ENCODE measurements at regions not wholly inside any gene's neighbourhood (a gene's known extent, or its start where the extent isn't known, plus 50 kb on each side); places are given as distances from the start of the nearest gene placed in this dataset.
"Not testable (repeated sequence)": the region's sequence is repeated elsewhere in the genome, so short reads cannot be mapped to it uniquely, and the experiment has no call there.

DNA sequence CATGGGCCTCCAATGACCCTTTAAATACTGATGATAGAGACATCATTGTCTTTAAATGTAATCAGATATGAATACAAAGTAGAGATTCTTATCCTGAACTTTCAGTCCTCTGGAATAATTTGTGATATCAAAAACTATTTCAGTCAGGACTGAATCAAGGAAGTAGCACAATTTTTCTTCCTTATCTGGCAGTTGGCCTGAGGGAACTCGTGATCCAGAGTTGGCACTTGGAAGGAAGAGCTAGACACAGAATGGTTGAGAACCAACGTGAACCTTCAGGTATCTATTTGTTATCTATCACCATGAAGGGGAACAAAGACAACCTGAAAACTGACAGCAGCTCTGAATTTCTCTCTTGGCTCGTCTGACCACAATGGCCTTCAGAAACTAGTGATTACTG, 269.3 kb downstream of the PRDM9 start:
- WGBS, 2 donors, result 53 to 66% methylated on average over 3 of the region's 3 CpGs
- Histone ChIP-seq H3K27me3 (ENCODE audit: control insufficient read depth in 3 of 3, insufficient read depth in 3 of 3, low read length in 2 of 3) (no peaks in the 10 kb centered on the region), H3K9ac (ENCODE audit: insufficient read depth in 1 of 2, low read length in 2 of 2) (no peak overlapping the region), H3K4me1 (ENCODE audit: control insufficient read depth in 5 of 5, insufficient read depth in 5 of 5, low read length in 5 of 5) (no peaks in the 10 kb centered on the region), H3K36me3 (ENCODE audit: control insufficient read depth in 4 of 4, insufficient read depth in 4 of 4, low read length in 4 of 4) (no peaks in the 10 kb centered on the region), H3K9me3 (ENCODE audit: control insufficient read depth in 4 of 4, insufficient read depth in 3 of 4, low read length in 3 of 4) (no peaks in the 10 kb centered on the region), H3K27ac (ENCODE audit: low read depth in 1 of 2, low read length in 1 of 2) (no peak overlapping the region), H3K4me3 (no peak overlapping the region)
- ATAC-seq (ENCODE audit: insufficient read depth, low FRiP score) (no peak), DNase-seq (no peak)
- TF ChIP-seq, protein P1, sequence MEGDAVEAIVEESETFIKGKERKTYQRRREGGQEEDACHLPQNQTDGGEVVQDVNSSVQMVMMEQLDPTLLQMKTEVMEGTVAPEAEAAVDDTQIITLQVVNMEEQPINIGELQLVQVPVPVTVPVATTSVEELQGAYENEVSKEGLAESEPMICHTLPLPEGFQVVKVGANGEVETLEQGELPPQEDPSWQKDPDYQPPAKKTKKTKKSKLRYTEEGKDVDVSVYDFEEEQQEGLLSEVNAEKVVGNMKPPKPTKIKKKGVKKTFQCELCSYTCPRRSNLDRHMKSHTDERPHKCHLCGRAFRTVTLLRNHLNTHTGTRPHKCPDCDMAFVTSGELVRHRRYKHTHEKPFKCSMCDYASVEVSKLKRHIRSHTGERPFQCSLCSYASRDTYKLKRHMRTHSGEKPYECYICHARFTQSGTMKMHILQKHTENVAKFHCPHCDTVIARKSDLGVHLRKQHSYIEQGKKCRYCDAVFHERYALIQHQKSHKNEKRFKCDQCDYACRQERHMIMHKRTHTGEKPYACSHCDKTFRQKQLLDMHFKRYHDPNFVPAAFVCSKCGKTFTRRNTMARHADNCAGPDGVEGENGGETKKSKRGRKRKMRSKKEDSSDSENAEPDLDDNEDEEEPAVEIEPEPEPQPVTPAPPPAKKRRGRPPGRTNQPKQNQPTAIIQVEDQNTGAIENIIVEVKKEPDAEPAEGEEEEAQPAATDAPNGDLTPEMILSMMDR (IDR thresholded peaks at IDR 0.05; ENCODE audit: control extremely low read depth, extremely low read depth), result no peak

DNA sequence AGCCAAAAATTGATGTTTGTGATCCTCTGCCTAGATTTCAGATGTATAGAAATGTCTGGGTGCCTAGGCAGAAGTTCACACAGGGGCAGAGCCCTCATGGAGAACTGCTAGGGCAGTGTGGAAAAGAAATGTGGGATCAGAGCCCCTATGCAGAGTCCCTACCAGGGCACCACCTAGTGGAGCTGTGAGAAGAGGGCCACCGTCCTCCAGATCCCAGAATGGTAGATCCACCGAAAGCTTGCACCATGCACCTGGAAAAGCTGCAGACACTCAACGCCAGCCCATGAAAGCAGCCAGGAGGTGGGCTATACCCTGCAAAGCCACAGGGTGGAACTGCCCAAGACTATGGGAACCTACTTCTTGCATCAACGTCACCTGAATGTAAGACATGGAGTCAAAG, 292.9 kb downstream of the PRDM9 start:
- H3K4me3 ChIP-seq; H3K9me3 ChIP-seq (ENCODE audit: control insufficient read depth in 4 of 4, insufficient read depth in 3 of 4, low read length in 3 of 4): not testable (repeated sequence)

DNA sequence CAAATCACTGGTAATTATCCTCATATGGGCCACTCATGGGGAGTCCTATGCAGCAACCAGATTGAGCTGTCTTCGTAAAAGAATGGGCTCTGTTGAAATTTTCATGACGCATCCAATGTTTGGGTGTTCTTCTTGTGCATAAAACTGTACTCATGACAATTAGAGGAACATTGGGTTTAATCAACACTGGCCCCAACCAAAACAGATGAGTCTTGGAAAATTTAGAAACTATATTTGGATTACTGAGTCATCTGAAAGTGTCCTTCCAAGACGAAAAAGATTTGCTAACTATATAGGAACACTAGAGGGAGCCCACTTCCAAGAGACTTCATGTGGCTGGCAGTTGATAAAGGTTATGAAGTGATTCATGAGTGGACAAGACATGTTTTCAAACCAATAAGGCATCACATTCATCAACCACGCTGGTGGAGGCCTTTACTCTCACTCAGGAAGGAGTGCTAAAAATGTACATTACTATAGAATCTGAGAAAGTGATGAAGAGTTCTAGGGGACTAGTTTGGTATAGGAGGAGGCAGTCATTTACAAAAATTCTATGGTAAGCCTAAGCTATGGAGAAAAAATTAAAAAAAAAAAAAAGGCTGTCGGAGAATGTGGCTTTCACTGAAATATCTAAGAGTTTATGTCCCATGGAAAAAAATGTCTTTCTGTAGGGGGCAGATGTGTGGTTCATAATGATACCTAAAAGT, 313.5 kb downstream of the PRDM9 start:
- H3K27ac ChIP-seq (ENCODE audit: low read depth in 1 of 2, low read length in 1 of 2), result no peak overlapping the region
- no peaks in the 10 kb centered on the region for H3K36me3 ChIP-seq (ENCODE audit: control insufficient read depth in 4 of 4, insufficient read depth in 4 of 4, low read length in 4 of 4)
- TF ChIP-seq, protein P1 (IDR thresholded peaks at IDR 0.05; ENCODE audit: control extremely low read depth, extremely low read depth), result no peak
- no peaks in the 10 kb centered on the region for H3K27me3 ChIP-seq (ENCODE audit: control insufficient read depth in 3 of 3, insufficient read depth in 3 of 3, low read length in 2 of 3)
- no peaks in the 10 kb centered on the region for H3K4me1 ChIP-seq (ENCODE audit: control insufficient read depth in 5 of 5, insufficient read depth in 5 of 5, low read length in 5 of 5)
- no peak for ATAC-seq (ENCODE audit: insufficient read depth, low FRiP score)
- H3K4me3 ChIP-seq, result no peak overlapping the region
- 47 to 50% methylated on average over 5 of the region's 5 CpGs for WGBS, 2 donors
- DNase-seq, result peak in 2 of 3 donors; percentile 42 to 57
- H3K9ac ChIP-seq (ENCODE audit: insufficient read depth in 1 of 2, low read length in 2 of 2), result no peak overlapping the region
- H3K9me3 ChIP-seq (ENCODE audit: control insufficient read depth in 4 of 4, insufficient read depth in 3 of 4, low read length in 3 of 4), result no peaks in the 10 kb centered on the region

More for the DNA sequence above, 292.9 kb downstream of the PRDM9 start:
- H3K27ac ChIP-seq (ENCODE audit: low read depth in 1 of 2, low read length in 1 of 2); H3K9ac ChIP-seq (ENCODE audit: insufficient read depth in 1 of 2, low read length in 2 of 2); H3K36me3 ChIP-seq (ENCODE audit: control insufficient read depth in 4 of 4, insufficient read depth in 4 of 4, low read length in 4 of 4); DNase-seq; H3K27me3 ChIP-seq (ENCODE audit: control insufficient read depth in 3 of 3, insufficient read depth in 3 of 3, low read length in 2 of 3); ATAC-seq (ENCODE audit: insufficient read depth, low FRiP score); H3K4me1 ChIP-seq (ENCODE audit: control insufficient read depth in 5 of 5, insufficient read depth in 5 of 5, low read length in 5 of 5): not testable (repeated sequence)
- WGBS, 2 donors, result 88 to 95% methylated on average over 4 of the region's 4 CpGs

DNA sequence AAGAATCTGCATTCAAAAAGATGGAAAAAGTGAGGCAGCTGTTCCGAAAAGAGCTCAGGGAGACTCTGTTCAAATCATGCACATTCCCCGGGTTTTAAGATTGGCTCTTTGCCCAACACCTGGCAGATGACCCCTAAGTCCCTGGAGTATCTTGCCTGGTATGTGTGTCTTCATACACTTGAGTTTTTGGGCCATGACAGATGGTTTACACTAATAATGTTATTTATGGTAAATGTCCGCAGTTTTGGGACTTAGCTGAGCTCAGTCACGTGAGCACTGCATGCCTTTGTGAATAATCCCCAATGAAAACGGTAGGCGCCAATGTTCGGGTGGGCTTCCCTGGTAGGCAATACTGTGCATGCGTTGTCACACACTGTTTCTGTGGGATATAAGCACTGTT, 316.1 kb downstream of the PRDM9 start:
- Histone ChIP-seq H3K9me3 (ENCODE audit: control insufficient read depth in 4 of 4, insufficient read depth in 3 of 4, low read length in 3 of 4) (no peaks in the 10 kb centered on the region), H3K27me3 (ENCODE audit: control insufficient read depth in 3 of 3, insufficient read depth in 3 of 3, low read length in 2 of 3) (no peaks in the 10 kb centered on the region), H3K36me3 (ENCODE audit: control insufficient read depth in 4 of 4, insufficient read depth in 4 of 4, low read length in 4 of 4) (no peaks in the 10 kb centered on the region), H3K4me3 (no peak overlapping the region), H3K9ac (ENCODE audit: insufficient read depth in 1 of 2, low read length in 2 of 2) (no peak overlapping the region), H3K4me1 (ENCODE audit: control insufficient read depth in 5 of 5, insufficient read depth in 5 of 5, low read length in 5 of 5) (no peaks in the 10 kb centered on the region), H3K27ac (ENCODE audit: low read depth in 1 of 2, low read length in 1 of 2) (no peak overlapping the region)
- ATAC-seq (ENCODE audit: insufficient read depth, low FRiP score), result no peak
- 81 to 84% methylated on average over 8 of the region's 8 CpGs for WGBS, 2 donors
- TF ChIP-seq, protein P1 (IDR thresholded peaks at IDR 0.05; ENCODE audit: control extremely low read depth, extremely low read depth), result no peak
- DNase-seq, result no peak
